DND-41 (cell line): ENCODE measurements at regions not wholly inside any gene's neighbourhood (a gene's known extent, or its start where the extent isn't known, plus 50 kb on each side); places are given as distances from the start of the nearest gene placed in this dataset.

ENCODE experiments used
- ATAC-seq: fragments of 200-7000 bp; cut with Tn5 transposase; 3 replicates; pipeline ENCODE4 v1.9.1; 2021; ENCODE audit warnings: low read depth; ENCODE audit not compliant: insufficient read depth
- DNase-seq: peaks from one replicate; pipeline ENCODE4 v3.0.0-alpha.2; 2020
- H2AFZ ChIP-seq: 2 replicates; pipeline ENCODE4 v1.6.0; 2012; ENCODE audit warnings: low read depth, low read length
- H3K27ac ChIP-seq: 2 replicates; pipeline ENCODE4 v1.5.1; 2012; ENCODE audit warnings: low read length, inconsistent platforms
- H3K27me3 ChIP-seq: fragments of 200-600 bp; sonication (generic); 2 replicates; pipeline ENCODE4 v1.6.0; 2012; ENCODE audit warnings: low read length, mild to moderate bottlenecking, inconsistent platforms; ENCODE audit not compliant: insufficient read depth, poor library complexity
- H3K36me3 ChIP-seq: 2 replicates; pipeline ENCODE4 v1.5.1; 2012; ENCODE audit warnings: low read length, inconsistent platforms; ENCODE audit not compliant: insufficient read depth
- H3K4me1 ChIP-seq: 2 replicates; pipeline ENCODE4 v1.5.1; 2012; ENCODE audit warnings: mild to moderate bottlenecking, low read length; ENCODE audit not compliant: insufficient read depth
- H3K4me2 ChIP-seq: 2 replicates; pipeline ENCODE4 v1.6.0; 2012; ENCODE audit warnings: mild to moderate bottlenecking, moderate library complexity, low read length, inconsistent platforms; ENCODE audit not compliant: insufficient read depth
- H3K4me3 ChIP-seq, 2 experiments: fragments of 200-600 bp in 1 of 2; shearing (Covaris generic) in 1 of 2; 2 replicates each; pipeline ENCODE4 v1.5.1; 2012 to 2016; ENCODE audit warnings: inconsistent platforms in 2 of 2, low read length in 2 of 2, mild to moderate bottlenecking in 2 of 2, low read depth in 1 of 2, moderate library complexity in 1 of 2
- H3K79me2 ChIP-seq: 2 replicates; pipeline ENCODE4 v1.6.0; 2012; ENCODE audit warnings: low read length, inconsistent platforms; ENCODE audit not compliant: insufficient read depth
- H3K9ac ChIP-seq: 2 replicates; pipeline ENCODE4 v1.6.0; 2012; ENCODE audit warnings: low read depth, mild to moderate bottlenecking, inconsistent platforms, low read length, moderate library complexity
- H3K9me3 ChIP-seq: 2 replicates; pipeline ENCODE4 v1.5.1; 2012; ENCODE audit warnings: low read length, moderate library complexity, mild to moderate bottlenecking, inconsistent platforms; ENCODE audit not compliant: insufficient read depth, severe bottlenecking
- H4K20me1 ChIP-seq: 2 replicates; pipeline ENCODE4 v1.6.0; 2012; ENCODE audit warnings: low read length; ENCODE audit not compliant: insufficient read depth
- CTCF ChIP-seq: IDR thresholded peaks from 2 replicates; pipeline ENCODE4 v1.5.1; 2012; ENCODE audit warnings: borderline replicate concordance, low read length, moderate library complexity, mild to moderate bottlenecking; ENCODE audit not compliant: poor library complexity, severe bottlenecking; ENCODE audit errors: extremely low read depth
- EZH2 ChIP-seq: IDR thresholded peaks from 3 replicates; pipeline ENCODE4 v1.6.1; 2012; ENCODE audit warnings: borderline replicate concordance, low read depth, mild to moderate bottlenecking, moderate library complexity, low read length, inconsistent platforms; ENCODE audit not compliant: severe bottlenecking

DNA sequence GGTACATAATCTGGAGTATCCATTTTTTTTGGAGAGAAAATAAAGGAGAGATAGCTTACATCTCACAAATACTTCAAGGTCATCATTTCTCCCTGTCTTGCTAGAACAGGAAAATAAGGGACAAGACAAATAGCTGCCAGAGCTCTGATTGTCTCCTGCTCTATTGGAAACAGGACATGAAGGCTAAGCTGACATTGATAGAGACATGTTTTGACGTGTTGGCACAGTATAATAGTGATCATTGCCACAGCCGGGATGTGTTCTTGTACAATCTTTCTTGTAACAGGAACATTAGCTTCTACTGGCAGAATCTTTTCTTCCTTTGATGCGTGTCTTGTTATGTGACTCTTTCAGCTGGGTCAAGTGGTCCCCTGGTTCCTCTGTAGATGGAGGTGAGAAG, 279.3 kb upstream of the MTPN start:
- no peak overlapping the region for H2AFZ ChIP-seq
- H3K79me2 ChIP-seq, result no peaks in the 10 kb centered on the region
- TF ChIP-seq CTCF (no peak), EZH2 (no peak)
- ATAC-seq (no peak), DNase-seq (no peak)
- no peaks in the 10 kb centered on the region for H3K27me3 ChIP-seq
- no peaks in the 10 kb centered on the region for H3K4me1 ChIP-seq
- H3K36me3 ChIP-seq, result no peaks in the 10 kb centered on the region
- H3K27ac ChIP-seq, result no peak overlapping the region
- no peak overlapping the region for H3K9ac ChIP-seq
- H4K20me1 ChIP-seq, result no peaks in the 10 kb centered on the region
- no peaks in the 10 kb centered on the region for H3K9me3 ChIP-seq
- no peak overlapping the region for H3K4me2 ChIP-seq
- H3K4me3 ChIP-seq, result no peak overlapping the region

- H3K79me2 ChIP-seq, result no peaks in the 10 kb centered on the region
- no peaks in the 10 kb centered on the region for H3K27me3 ChIP-seq
- H3K36me3 ChIP-seq, result no peaks in the 10 kb centered on the region
- DNase-seq, result no peak
- TF ChIP-seq EZH2 (no peak), CTCF (no peak)
- H2AFZ ChIP-seq, result no peak overlapping the region
- no peaks in the 10 kb centered on the region for H3K9me3 ChIP-seq
- H3K4me3 ChIP-seq, result no peak overlapping the region
- H4K20me1 ChIP-seq, result no peaks in the 10 kb centered on the region
- H3K4me1 ChIP-seq, result no peaks in the 10 kb centered on the region
- no peak for ATAC-seq
- no peak overlapping the region for H3K4me2 ChIP-seq
- H3K27ac ChIP-seq, result no peak overlapping the region
- H3K9ac ChIP-seq, result no peak overlapping the region
Measured at GRCh38 chr7:136254148-136254547, 277.0 kb upstream of the MTPN start.

GRCh38 chr7:136251826-136252225, 274.7 kb upstream of the MTPN start:
- no peak for DNase-seq
- Histone ChIP-seq H3K9me3 (no peaks in the 10 kb centered on the region), H3K4me2 (no peak overlapping the region), H4K20me1 (no peaks in the 10 kb centered on the region), H3K36me3 (no peaks in the 10 kb centered on the region), H3K9ac (no peak overlapping the region), H3K79me2 (no peaks in the 10 kb centered on the region), H2AFZ (no peak overlapping the region), H3K4me3 (no peak overlapping the region), H3K27me3 (no peaks in the 10 kb centered on the region), H3K4me1 (no peaks in the 10 kb centered on the region), H3K27ac (no peak overlapping the region)
- TF ChIP-seq EZH2 (no peak), CTCF (no peak)
- ATAC-seq, result no peak

- ATAC-seq, result no peak
- Histone ChIP-seq H3K4me1 (no peaks in the 10 kb centered on the region), H3K9ac (no peak overlapping the region)
Measured at GRCh38 chr7:136247211-136247610, 270.1 kb upstream of the MTPN start.

More at GRCh38 chr7:136247211-136247610, 270.1 kb upstream of the MTPN start:
- Histone ChIP-seq H3K36me3 (no peaks in the 10 kb centered on the region), H3K27ac (no peak overlapping the region), H3K4me2 (no peak overlapping the region), H3K9me3 (no peaks in the 10 kb centered on the region), H3K27me3 (no peaks in the 10 kb centered on the region), H2AFZ (no peak overlapping the region), H4K20me1 (no peaks in the 10 kb centered on the region), H3K4me3 (no peak overlapping the region), H3K79me2 (no peaks in the 10 kb centered on the region)
- TF ChIP-seq CTCF, result no peak
- TF ChIP-seq EZH2, result no peak
- no peak for DNase-seq
